OCI-LY7 (cell line): ENCODE measurements at regions not wholly inside any gene's neighbourhood (a gene's known extent, or its start where the extent isn't known, plus 50 kb on each side); places are given as distances from the start of the nearest gene placed in this dataset.

Experiments
- BruUV-seq: library from RNA; stranded (reverse); fragments of 400-500 nt; replicated peaks from 2 replicates; lab custom pipeline; 2021; lab: Mats Ljungman, UMichigan
- CTCF ChIA-PET: fragments of 300-600 bp; sonication (Branson Sonifier 250); formaldehyde crosslinking; loops from one replicate; lab custom pipeline; 2022; ENCODE audit warnings: antibody characterized with exemption; ENCODE audit not compliant: unreplicated experiment; lab: Charles Lee
- POLR2A ChIA-PET: fragments of 300-600 bp; sonication (Branson Sonifier 250); formaldehyde crosslinking; loops from one replicate; lab custom pipeline; 2022; ENCODE audit warnings: antibody characterized with exemption; lab: Charles Lee
- DNase-seq: peaks from one replicate; pipeline ENCODE4 v3.0.0-alpha.2; 2015; ENCODE audit warnings: low spot score
- H2AFZ ChIP-seq: fragments of 200-600 bp; sonication (generic), shearing (Covaris generic); 2 replicates; pipeline ENCODE4 v1.6.1; 2014; ENCODE audit warnings: mild to moderate bottlenecking, antibody characterized with exemption, low read length, moderate library complexity
- H3K27ac ChIP-seq: fragments of 200-600 bp; sonication (generic); 2 replicates; pipeline ENCODE4 v1.5.1; 2014; ENCODE audit warnings: mixed run types, low read depth, mild to moderate bottlenecking, moderate library complexity, low read length, inconsistent platforms; ENCODE audit not compliant: poor library complexity, severe bottlenecking
- H3K36me3 ChIP-seq: fragments of 200-600 bp; sonication (generic); 2 replicates; pipeline ENCODE4 v1.6.1; 2014; ENCODE audit warnings: mild to moderate bottlenecking, antibody characterized with exemption, low read length, moderate library complexity, mixed read lengths; ENCODE audit not compliant: insufficient read depth
- H3K4me1 ChIP-seq: fragments of 200-600 bp; sonication (generic); 2 replicates; pipeline ENCODE4 v1.5.1; 2014; ENCODE audit warnings: mild to moderate bottlenecking, low read length; ENCODE audit not compliant: insufficient read depth, poor library complexity, severe bottlenecking
- H3K4me2 ChIP-seq: fragments of 200-600 bp; sonication (generic); 2 replicates; pipeline ENCODE4 v1.6.1; 2014; ENCODE audit warnings: mild to moderate bottlenecking, low read length
- H3K4me3 ChIP-seq: fragments of 200-600 bp; sonication (generic); 2 replicates; pipeline ENCODE4 v1.5.1; 2014; ENCODE audit warnings: mild to moderate bottlenecking, low read depth, low read length; ENCODE audit not compliant: poor library complexity, severe bottlenecking
- H3K79me2 ChIP-seq: fragments of 200-600 bp; sonication (generic); 2 replicates; pipeline ENCODE4 v1.6.1; 2016; ENCODE audit warnings: low read depth, mild to moderate bottlenecking, low read length, moderate library complexity, mixed read lengths; ENCODE audit not compliant: insufficient read depth
- H3K9me2 ChIP-seq: fragments of 200-600 bp; sonication (generic); 2 replicates; pipeline ENCODE4 v1.6.1; 2016; ENCODE audit warnings: mild to moderate bottlenecking, low read length, mixed read lengths; ENCODE audit not compliant: insufficient read depth
- H3K9me3 ChIP-seq: fragments of 200-600 bp; sonication (generic); 2 replicates; pipeline ENCODE4 v1.6.1; 2014; ENCODE audit warnings: mild to moderate bottlenecking, mixed run types, low read length, mixed read lengths
- H4K20me1 ChIP-seq: fragments of 200-600 bp; sonication (generic); 2 replicates; pipeline ENCODE4 v1.6.1; 2014; ENCODE audit warnings: mild to moderate bottlenecking, antibody characterized with exemption, low read length, moderate library complexity, mixed read lengths; ENCODE audit not compliant: insufficient read depth
- CTCF ChIP-seq: fragments of 200-600 bp; sonication (generic); conservative IDR thresholded peaks from 2 replicates; pipeline ENCODE4 v1.5.1; 2014; ENCODE audit warnings: mild to moderate bottlenecking, antibody characterized with exemption, low read length, moderate library complexity, mixed read lengths
- EZH2phosphoT487 ChIP-seq: fragments of 200-600 bp; sonication (generic); IDR thresholded peaks from 2 replicates; pipeline ENCODE4 v1.6.1; 2018; ENCODE audit warnings: low read depth, borderline replicate concordance, mild to moderate bottlenecking, mixed run types, antibody characterized with exemption, low read length, moderate library complexity, mixed read lengths
- intact Hi-C: fragments of 100-400 bp; cut with micrococcal nuclease; formaldehyde crosslinking; loops from one replicate; pipeline ENCODE4 v1.10.0; 2022; ENCODE audit not compliant: unreplicated experiment

GRCh38 chr5:162641142-162641813, 573.7 kb downstream of the GABRG2 start:
- no peaks in the 10 kb centered on the region for H3K9me2 ChIP-seq
- TF ChIP-seq EZH2phosphoT487: no peak
- no peak for TF ChIP-seq CTCF
- no peaks in the 10 kb centered on the region for H4K20me1 ChIP-seq
- H2AFZ ChIP-seq: no peak overlapping the region
- no peaks in the 10 kb centered on the region for H3K36me3 ChIP-seq
- CTCF ChIA-PET: no interaction called here
- no peak for DNase-seq
- no peaks in the 10 kb centered on the region for H3K79me2 ChIP-seq
- no peaks in the 10 kb centered on the region for H3K4me1 ChIP-seq
- POLR2A ChIA-PET: interaction anchor here (0.7 kb wide), 1 partner anchor 521 kb away, joined by 4 read pairs; no protein-coding TSS in a partner anchor
- no peak overlapping the region for H3K4me3 ChIP-seq
- no peak overlapping the region for H3K27ac ChIP-seq
- intact Hi-C loops: no loop called here
- BruUV-seq: no TSS peak
- no peaks in the 10 kb centered on the region for H3K9me3 ChIP-seq
- no peak overlapping the region for H3K4me2 ChIP-seq

GRCh38 chr5:162654661-162655405, 587.3 kb downstream of the GABRG2 start:
- Histone ChIP-seq H2AFZ (no peak overlapping the region), H3K9me2 (no peaks in the 10 kb centered on the region), H3K79me2 (no peaks in the 10 kb centered on the region), H3K9me3 (no peaks in the 10 kb centered on the region), H3K4me1 (no peaks in the 10 kb centered on the region), H3K4me3 (no peak overlapping the region), H3K36me3 (no peaks in the 10 kb centered on the region), H3K4me2 (no peak overlapping the region), H3K27ac (no peak overlapping the region), H4K20me1 (no peaks in the 10 kb centered on the region)
- no peak for TF ChIP-seq CTCF
- BruUV-seq: no TSS peak
- ChIA-PET CTCF (no interaction called here), POLR2A (interaction anchor here (0.8 kb wide), 1 partner anchor 8 kb away, joined by 3 read pairs; no protein-coding TSS in a partner anchor)
- intact Hi-C loops: no loop called here
- DNase-seq: no peak

- no peaks in the 10 kb centered on the region for H3K4me1 ChIP-seq
- no peak for TF ChIP-seq CTCF
- no peak for TF ChIP-seq EZH2phosphoT487
- POLR2A ChIA-PET: interaction anchor here (0.8 kb wide), 1 partner anchor 10 kb away, joined by 3 read pairs; no protein-coding TSS in a partner anchor
- no peak overlapping the region for H3K27ac ChIP-seq
- no peaks in the 10 kb centered on the region for H3K9me2 ChIP-seq
- no peaks in the 10 kb centered on the region for H3K36me3 ChIP-seq
- H3K4me2 ChIP-seq: no peak overlapping the region
- intact Hi-C loops: no loop called here
- no peaks in the 10 kb centered on the region for H3K9me3 ChIP-seq
- CTCF ChIA-PET: no interaction called here
- H3K4me3 ChIP-seq: no peak overlapping the region
- H4K20me1 ChIP-seq: no peaks in the 10 kb centered on the region
- BruUV-seq: no TSS peak
- no peak overlapping the region for H2AFZ ChIP-seq
- DNase-seq: no peak
- no peaks in the 10 kb centered on the region for H3K79me2 ChIP-seq
These were observed 589.5 kb downstream of the GABRG2 start for GRCh38 chr5:162657076-162657475.
